ENCODE measurements at regions not wholly inside any gene's neighbourhood (a gene's known extent, or its start where the extent isn't known, plus 50 kb on each side); places are given as distances from the start of the nearest gene placed in this dataset.
"Not testable (repeated sequence)": the region's sequence is repeated elsewhere in the genome, so short reads cannot be mapped to it uniquely, and the experiment has no call there.

- FAIRE-seq (no peak), DNase-seq (ENCODE audit: low spot score) (no peak)
Measured at GRCh38 chr2:12017499-12018157, 271.2 kb downstream of the LPIN1 start.

- not testable (repeated sequence) for FAIRE-seq; DNase-seq (ENCODE audit: low spot score)
Measured at GRCh38 chr2:12018726-12019125, 272.3 kb downstream of the LPIN1 start.

GRCh38 chr2:12020833-12021469, 274.5 kb downstream of the LPIN1 start:
- no peak for FAIRE-seq
- no peak for DNase-seq (ENCODE audit: low spot score)

GRCh38 chr2:12024197-12024907, 277.9 kb downstream of the LPIN1 start:
- FAIRE-seq (peak; percentile 89), DNase-seq (ENCODE audit: low spot score) (peak; percentile 88)

- FAIRE-seq: no peak
- DNase-seq (ENCODE audit: low spot score): no peak
Measured at GRCh38 chr2:12027136-12027535, 280.7 kb downstream of the LPIN1 start.

GRCh38 chr2:12031866-12032265, 285.4 kb downstream of the LPIN1 start:
- no peak for DNase-seq (ENCODE audit: low spot score)
- no peak for FAIRE-seq

GRCh38 chr2:12032398-12032797, 286.0 kb downstream of the LPIN1 start:
- DNase-seq (ENCODE audit: low spot score) (no peak), FAIRE-seq (no peak)

- FAIRE-seq: no peak
- no peak for DNase-seq (ENCODE audit: low spot score)
Measured at GRCh38 chr2:12032975-12033374, 286.5 kb downstream of the LPIN1 start.

GRCh38 chr2:12033494-12033893, 287.1 kb downstream of the LPIN1 start:
- no peak for DNase-seq (ENCODE audit: low spot score)
- FAIRE-seq: no peak

GRCh38 chr2:12034382-12034781, 287.9 kb downstream of the LPIN1 start:
- FAIRE-seq: no peak

GRCh38 chr2:12035029-12035720, 288.7 kb downstream of the LPIN1 start:
- FAIRE-seq (no peak), DNase-seq (ENCODE audit: low spot score) (no peak)

More at GRCh38 chr2:12034382-12034781, 287.9 kb downstream of the LPIN1 start:
- no peak for DNase-seq (ENCODE audit: low spot score)

GRCh38 chr2:12035956-12036639, 289.7 kb downstream of the LPIN1 start:
- DNase-seq (ENCODE audit: low spot score) (no peak), FAIRE-seq (no peak)

- peak; percentile 9 for DNase-seq (ENCODE audit: low spot score)
- no peak for FAIRE-seq
Measured at GRCh38 chr2:12036640-12036983, 290.2 kb downstream of the LPIN1 start.

GRCh38 chr2:12037301-12037700, 290.9 kb downstream of the LPIN1 start:
- DNase-seq (ENCODE audit: low spot score): no peak
- FAIRE-seq: no peak

GRCh38 chr2:12041236-12041635, 294.8 kb downstream of the LPIN1 start:
- DNase-seq (ENCODE audit: low spot score) (no peak), FAIRE-seq (no peak)

GRCh38 chr2:12043131-12043530, 296.7 kb downstream of the LPIN1 start:
- DNase-seq (ENCODE audit: low spot score): no peak
- FAIRE-seq: no peak

- FAIRE-seq: no peak
- DNase-seq (ENCODE audit: low spot score): no peak
Measured at GRCh38 chr2:12044857-12045256, 298.4 kb downstream of the LPIN1 start.

- DNase-seq (ENCODE audit: low spot score) (no peak), FAIRE-seq (no peak)
Measured at GRCh38 chr2:12045864-12046291, 299.4 kb downstream of the LPIN1 start.

- FAIRE-seq (no peak), DNase-seq (ENCODE audit: low spot score) (no peak)
Measured at GRCh38 chr2:12046641-12047040, 300.2 kb downstream of the LPIN1 start.

GRCh38 chr2:12047761-12048160, 301.3 kb downstream of the LPIN1 start:
- no peak for FAIRE-seq
- DNase-seq (ENCODE audit: low spot score): no peak

GRCh38 chr2:12048550-12048949, 302.1 kb downstream of the LPIN1 start:
- no peak for FAIRE-seq

More at GRCh38 chr2:12048550-12048949, 302.1 kb downstream of the LPIN1 start:
- no peak for DNase-seq (ENCODE audit: low spot score)

All from RCC 7860 (cell line).